NOMO-1 (cell line): ENCODE measurements at regions not wholly inside any gene's neighbourhood (a gene's known extent, or its start where the extent isn't known, plus 50 kb on each side); places are given as distances from the start of the nearest gene placed in this dataset.

Experiments used
- DNase-seq, 2 experiments: peaks; one replicate each; lab custom pipeline; 2025; ENCODE audit not compliant: unreplicated experiment in 2 of 2; lab: John Stamatoyannopoulos, UW

GRCh38 chr12:69059465-69060457 is 126.8 kb upstream of the CPM start:
- peak; percentile 33 to 80 for DNase-seq

- no peak for DNase-seq
Measured at GRCh38 chr12:69061574-69061973, 128.6 kb upstream of the CPM start.

GRCh38 chr12:69062621-69063237 is 129.8 kb upstream of the CPM start:
- DNase-seq = no peak

- DNase-seq = no peak
Measured at GRCh38 chr12:69064734-69065443, 131.9 kb upstream of the CPM start.

GRCh38 chr12:69065775-69066174 is 132.8 kb upstream of the CPM start:
- DNase-seq = no peak

GRCh38 chr12:69066492-69067373 is 133.8 kb upstream of the CPM start:
- no peak for DNase-seq

GRCh38 chr12:69067713-69068112 is 134.7 kb upstream of the CPM start:
- no peak for DNase-seq

GRCh38 chr12:69068448-69068847 is 135.5 kb upstream of the CPM start:
- DNase-seq = peak; percentile 3 to 40

GRCh38 chr12:69069479-69069878 is 136.5 kb upstream of the CPM start:
- no peak for DNase-seq

- peak; percentile 39 to 62 for DNase-seq
Measured at GRCh38 chr12:69070319-69071090, 137.5 kb upstream of the CPM start.

GRCh38 chr12:69071091-69071370 is 138.1 kb upstream of the CPM start:
- no peak for DNase-seq

GRCh38 chr12:69073035-69073434 is 140.1 kb upstream of the CPM start:
- no peak for DNase-seq

- no peak for DNase-seq
Measured at GRCh38 chr12:69074556-69075349, 141.8 kb upstream of the CPM start.

GRCh38 chr12:69083689-69084088 is 150.7 kb upstream of the CPM start:
- no peak for DNase-seq

GRCh38 chr12:69084816-69085378 is 151.9 kb upstream of the CPM start:
- DNase-seq = no peak

GRCh38 chr12:69085852-69086251 is 152.9 kb upstream of the CPM start:
- DNase-seq = no peak

GRCh38 chr12:69087986-69088385 is 151.4 kb upstream of the CPSF6 start:
- DNase-seq = no peak

- DNase-seq = no peak
Measured at GRCh38 chr12:69090722-69091121, 148.6 kb upstream of the CPSF6 start.
